ENCODE measurements at regions not wholly inside any gene's neighbourhood (a gene's known extent, or its start where the extent isn't known, plus 50 kb on each side); places are given as distances from the start of the nearest gene placed in this dataset.

GRCh38 chr2:41924709-41925408 is 123.0 kb upstream of the PKDCC start:
- Histone ChIP-seq H3K36me3 (ENCODE audit: insufficient read depth, low read length) (no peaks in the 10 kb centered on the region), H3K9me2 (ENCODE audit: insufficient read depth, low read length) (no peaks in the 10 kb centered on the region), H3K4me1 (ENCODE audit: insufficient read depth, low read length, poor library complexity, severe bottlenecking) (no peaks in the 10 kb centered on the region), H2AFZ (ENCODE audit: low read length) (no peak overlapping the region), H3K79me2 (ENCODE audit: insufficient read depth, low read depth, low read length) (no peaks in the 10 kb centered on the region), H3K4me3 (ENCODE audit: low read depth, low read length, poor library complexity, severe bottlenecking) (no peak overlapping the region), H3K9me3 (ENCODE audit: low read length) (no peaks in the 10 kb centered on the region), H4K20me1 (ENCODE audit: insufficient read depth, low read length) (no peaks in the 10 kb centered on the region), H3K27ac (ENCODE audit: low read depth, low read length, poor library complexity, severe bottlenecking) (no peak overlapping the region), H3K4me2 (ENCODE audit: low read length) (no peak overlapping the region)
- BruUV-seq (replicated peaks) = no TSS peak
- DNase-seq (ENCODE audit: low spot score) = no peak
- TF ChIP-seq EZH2phosphoT487 (IDR thresholded peaks at IDR 0.05; ENCODE audit: borderline replicate concordance, low read depth, low read length) (no peak), CTCF (conservative IDR thresholded peaks at IDR 0.05; ENCODE audit: low read length) (no peak)
- CTCF ChIA-PET (ENCODE audit: unreplicated experiment) = no interaction called here
- intact Hi-C loops (cut with micrococcal nuclease; ENCODE audit: unreplicated experiment) = no loop called here
- POLR2A ChIA-PET = no interaction called here

- BruUV-seq (replicated peaks) = no TSS peak
- Histone ChIP-seq H3K79me2 (ENCODE audit: insufficient read depth, low read depth, low read length) (no peaks in the 10 kb centered on the region), H3K4me2 (ENCODE audit: low read length) (no peak overlapping the region), H3K9me2 (ENCODE audit: insufficient read depth, low read length) (no peaks in the 10 kb centered on the region), H3K9me3 (ENCODE audit: low read length) (no peaks in the 10 kb centered on the region), H3K27ac (ENCODE audit: low read depth, low read length, poor library complexity, severe bottlenecking) (no peak overlapping the region), H4K20me1 (ENCODE audit: insufficient read depth, low read length) (no peaks in the 10 kb centered on the region), H3K36me3 (ENCODE audit: insufficient read depth, low read length) (no peaks in the 10 kb centered on the region), H2AFZ (ENCODE audit: low read length) (no peak overlapping the region), H3K4me3 (ENCODE audit: low read depth, low read length, poor library complexity, severe bottlenecking) (no peak overlapping the region), H3K4me1 (ENCODE audit: insufficient read depth, low read length, poor library complexity, severe bottlenecking) (no peaks in the 10 kb centered on the region)
- POLR2A ChIA-PET = no interaction called here
- CTCF ChIA-PET (ENCODE audit: unreplicated experiment) = no interaction called here
- TF ChIP-seq EZH2phosphoT487 (IDR thresholded peaks at IDR 0.05; ENCODE audit: borderline replicate concordance, low read depth, low read length) = no peak
- TF ChIP-seq CTCF (conservative IDR thresholded peaks at IDR 0.05; ENCODE audit: low read length) = no peak
- intact Hi-C loops (cut with micrococcal nuclease; ENCODE audit: unreplicated experiment) = no loop called here
- DNase-seq (ENCODE audit: low spot score) = no peak
Measured at GRCh38 chr2:41925712-41926111, 122.1 kb upstream of the PKDCC start.
